NCI-H1417 treated with DMSO at 0.1 percent for 48 hours (cell line): ENCODE measurements at regions not wholly inside any gene's neighbourhood (a gene's known extent, or its start where the extent isn't known, plus 50 kb on each side); places are given as distances from the start of the nearest gene placed in this dataset.
"Not testable (repeated sequence)": the region's sequence is repeated elsewhere in the genome, so short reads cannot be mapped to it uniquely, and the experiment has no call there.

Experiments
- DNase-seq: peaks from one replicate; lab custom pipeline; 2025; lab: John Stamatoyannopoulos, UW

- DNase-seq, result no peak
Observed at GRCh38 chr22:22168941-22169867, 75.4 kb upstream of the VPREB1 start.

GRCh38 chr22:22168190-22168940 is 76.2 kb upstream of the VPREB1 start:
- DNase-seq, result no peak

GRCh38 chr22:22167791-22168189 is 76.8 kb upstream of the VPREB1 start:
- no peak for DNase-seq

- no peak for DNase-seq
Observed at GRCh38 chr22:22166941-22167713, 77.5 kb upstream of the VPREB1 start.

- no peak for DNase-seq
Observed at GRCh38 chr22:22165936-22166710, 78.5 kb upstream of the VPREB1 start.

GRCh38 chr22:22164541-22165272 is 79.9 kb upstream of the VPREB1 start:
- DNase-seq, result no peak

GRCh38 chr22:22161924-22162851 is 82.4 kb upstream of the VPREB1 start:
- DNase-seq, result no peak

- DNase-seq, result not testable (repeated sequence)
Observed at GRCh38 chr22:22160768-22161167, 83.8 kb upstream of the VPREB1 start.

- DNase-seq, result no peak
Observed at GRCh38 chr22:22159384-22159783, 85.2 kb upstream of the VPREB1 start.

GRCh38 chr22:22158965-22159364 is 85.6 kb upstream of the VPREB1 start:
- no peak for DNase-seq

GRCh38 chr22:22158207-22158816 is 86.3 kb upstream of the VPREB1 start:
- DNase-seq, result no peak

GRCh38 chr22:22157348-22157725 is 87.2 kb upstream of the VPREB1 start:
- no peak for DNase-seq

- no peak for DNase-seq
Observed at GRCh38 chr22:22156716-22157347, 87.8 kb upstream of the VPREB1 start.

GRCh38 chr22:22156348-22156715 is 88.3 kb upstream of the VPREB1 start:
- DNase-seq, result no peak

GRCh38 chr22:22155607-22156006 is 89.0 kb upstream of the VPREB1 start:
- DNase-seq, result no peak

- no peak for DNase-seq
Observed at GRCh38 chr22:22155146-22155545, 89.4 kb upstream of the VPREB1 start.

GRCh38 chr22:22154040-22154439 is 90.5 kb upstream of the VPREB1 start:
- DNase-seq, result no peak

- no peak for DNase-seq
Observed at GRCh38 chr22:22151308-22151707, 93.3 kb upstream of the VPREB1 start.

- no peak for DNase-seq
Observed at GRCh38 chr22:22150457-22150856, 94.1 kb upstream of the VPREB1 start.
